ENCODE measurements at regions not wholly inside any gene's neighbourhood (a gene's known extent, or its start where the extent isn't known, plus 50 kb on each side); places are given as distances from the start of the nearest gene placed in this dataset.
"Not testable (repeated sequence)": the region's sequence is repeated elsewhere in the genome, so short reads cannot be mapped to it uniquely, and the experiment has no call there.

DNA sequence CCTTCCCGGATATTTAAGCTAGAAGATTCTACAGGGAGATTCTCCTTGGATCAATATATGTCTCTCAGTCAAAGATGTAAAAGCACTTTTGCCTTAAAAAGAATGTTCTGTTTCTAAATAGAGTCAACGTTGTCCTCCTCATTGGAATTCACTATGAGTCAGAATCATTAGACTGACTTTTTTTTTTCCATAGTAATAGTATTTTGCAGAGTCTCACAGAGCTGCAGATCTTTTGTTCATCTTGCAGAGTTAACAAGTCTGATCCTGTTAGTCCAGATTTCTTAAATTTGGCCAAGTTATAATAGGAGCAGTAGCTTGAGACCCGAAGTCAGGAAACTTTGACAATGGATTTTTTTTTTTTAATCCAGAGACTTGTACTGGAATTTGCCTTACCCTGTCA, 103.0 kb downstream of the NSUN5 start:
- not testable (repeated sequence) for TF ChIP-seq ZNF354C (tag by site-specific recombination; IDR thresholded peaks at IDR 0.05; ENCODE audit: borderline replicate concordance, low read depth); ZSCAN18 (tag by site-specific recombination; IDR thresholded peaks at IDR 0.05); ZNF792 (tag by site-specific recombination; IDR thresholded peaks at IDR 0.05); YY2 (tag by site-specific recombination; IDR thresholded peaks at IDR 0.05)

Data from HEK293 (cell line).